IMR-90 (cell line): ENCODE measurements at regions not wholly inside any gene's neighbourhood (a gene's known extent, or its start where the extent isn't known, plus 50 kb on each side); places are given as distances from the start of the nearest gene placed in this dataset.

ENCODE experiments used
- ATAC-seq: fragments of 200-7000 bp; cut with Tn5 transposase; 2 replicates; pipeline ENCODE4 v1.9.1; 2020; ENCODE audit warnings: low read depth, mild to moderate bottlenecking, moderate library complexity
- BruUV-seq: library from RNA; stranded (reverse); fragments of 400-500 nt; replicated peaks from 2 replicates; lab custom pipeline; 2021; lab: Mats Ljungman, UMichigan
- CTCF ChIA-PET: fragments of 300-600 bp; formaldehyde crosslinking; extraction: SDS; loops from one replicate; lab custom pipeline; 2021; ENCODE audit warnings: antibody characterized with exemption; lab: Yijun Ruan, JAX
- POLR2A ChIA-PET: fragments of 300-600 bp; sonication (Branson Sonifier 250); formaldehyde crosslinking; loops from one replicate; lab custom pipeline; 2022; ENCODE audit warnings: antibody characterized with exemption; ENCODE audit not compliant: unreplicated experiment; lab: Charles Lee
- DNase-seq: peaks from one replicate; pipeline ENCODE4 v3.0.0; 2013
- H2AFZ ChIP-seq: replicated peaks from 2 replicates; pipeline ENCODE3; 2013; ENCODE audit warnings: low read length, mild to moderate bottlenecking; ENCODE audit not compliant: poor library complexity
- H2AK5ac ChIP-seq: 2 replicates; pipeline ENCODE4 v1.6.1; 2013; ENCODE audit warnings: low read depth, low read length, inconsistent platforms
- H2AK9ac ChIP-seq: replicated peaks from 2 replicates; pipeline ENCODE3; 2013; ENCODE audit warnings: mild to moderate bottlenecking, low read depth, low read length, moderate library complexity; ENCODE audit not compliant: poor library complexity
- H2BK120ac ChIP-seq: 2 replicates; pipeline ENCODE4 v1.6.1; 2013; ENCODE audit warnings: low read depth, low read length, inconsistent platforms
- H2BK15ac ChIP-seq: 3 replicates; pipeline ENCODE4 v1.6.1; 2013; ENCODE audit warnings: low read depth, low read length, inconsistent platforms
- H2BK20ac ChIP-seq: 2 replicates; pipeline ENCODE4 v1.6.1; 2013; ENCODE audit warnings: low read depth, mild to moderate bottlenecking, inconsistent platforms, low read length, moderate library complexity
- H2BK5ac ChIP-seq: 2 replicates; pipeline ENCODE4 v1.6.1; 2013; ENCODE audit warnings: mild to moderate bottlenecking, low read depth, low read length, inconsistent platforms; ENCODE audit not compliant: poor library complexity, severe bottlenecking
- H3K14ac ChIP-seq: replicated peaks from 2 replicates; pipeline ENCODE4 v1.6.1; 2013; ENCODE audit warnings: low read depth, low read length, inconsistent platforms
- H3K18ac ChIP-seq: 2 replicates; pipeline ENCODE4 v1.6.1; 2013; ENCODE audit warnings: low read depth, low read length, control low read depth
- H3K23ac ChIP-seq: 2 replicates; pipeline ENCODE4 v1.6.1; 2013; ENCODE audit warnings: low read depth, low read length, inconsistent platforms
- H3K27ac ChIP-seq: 2 replicates; pipeline ENCODE4 v1.5.1; 2013; ENCODE audit warnings: mild to moderate bottlenecking, control low read depth, low read length; ENCODE audit not compliant: insufficient read depth
- H3K27me3 ChIP-seq: 2 replicates; pipeline ENCODE4 v1.6.1; 2013; ENCODE audit warnings: low read length; ENCODE audit not compliant: control insufficient read depth, insufficient read depth
- H3K36me3 ChIP-seq: 2 replicates; pipeline ENCODE4 v1.6.1; 2013; ENCODE audit warnings: low read length, mixed read lengths; ENCODE audit not compliant: control insufficient read depth, insufficient read depth
- H3K4ac ChIP-seq: 2 replicates; pipeline ENCODE4 v1.6.1; 2013; ENCODE audit warnings: low read depth, low read length, inconsistent platforms
- H3K4me1 ChIP-seq: 2 replicates; pipeline ENCODE4 v1.6.1; 2013; ENCODE audit warnings: low read length, mixed read lengths; ENCODE audit not compliant: control insufficient read depth, insufficient read depth
- H3K4me2 ChIP-seq: 2 replicates; pipeline ENCODE4 v1.6.1; 2013; ENCODE audit warnings: low read depth, mild to moderate bottlenecking, control low read depth, low read length, moderate library complexity
- H3K4me3 ChIP-seq: 2 replicates; pipeline ENCODE4 v1.5.1; 2013; ENCODE audit warnings: low read depth, mild to moderate bottlenecking, control low read depth, low read length, moderate library complexity; ENCODE audit not compliant: insufficient read depth
- H3K56ac ChIP-seq: 2 replicates; pipeline ENCODE4 v1.6.1; 2013; ENCODE audit warnings: low read length, inconsistent platforms; ENCODE audit not compliant: insufficient read depth; ENCODE audit errors: extremely low read depth
- H3K79me1 ChIP-seq, 2 experiments: 2 replicates each; pipeline ENCODE4 v1.6.1; 2013; ENCODE audit warnings: low read length in 2 of 2, inconsistent platforms in 1 of 2, low read depth in 1 of 2
- H3K9ac ChIP-seq: 2 replicates; pipeline ENCODE4 v1.6.1; 2013; ENCODE audit warnings: low read depth, low read length, control low read depth
- H3K9me1 ChIP-seq: 2 replicates; pipeline ENCODE4 v1.6.1; 2013; ENCODE audit warnings: low read length, inconsistent platforms; ENCODE audit not compliant: insufficient read depth
- H3K9me3 ChIP-seq: 2 replicates; pipeline ENCODE4 v1.6.1; 2013; ENCODE audit warnings: low read length; ENCODE audit not compliant: control insufficient read depth, insufficient read depth
- H4K20me1 ChIP-seq: 2 replicates; pipeline ENCODE4 v1.6.1; 2013; ENCODE audit warnings: low read length, inconsistent platforms; ENCODE audit not compliant: insufficient read depth
- H4K5ac ChIP-seq: 2 replicates; pipeline ENCODE4 v1.6.1; 2013; ENCODE audit warnings: mild to moderate bottlenecking, low read depth, low read length, control low read depth
- H4K8ac ChIP-seq, 2 experiments: 2 replicates each; pipeline ENCODE4 v1.6.1; 2013; ENCODE audit warnings: low read depth in 2 of 2, low read length in 2 of 2, control low read depth in 1 of 2, inconsistent platforms in 1 of 2
- H4K91ac ChIP-seq: 2 replicates; pipeline ENCODE4 v1.6.1; 2013; ENCODE audit warnings: low read depth, low read length, inconsistent platforms; ENCODE audit not compliant: insufficient read depth
- BHLHE40 ChIP-seq: fragments of 150-350 bp; IDR thresholded peaks from 2 replicates; pipeline ENCODE4 v1.6.1; 2016; ENCODE audit warnings: mild to moderate bottlenecking, low read depth, low read length
- CEBPB ChIP-seq: IDR thresholded peaks from 2 replicates; pipeline ENCODE4 v1.6.1; 2012; ENCODE audit warnings: low read depth, low read length, improper control_type of control experiment
- RAD21 ChIP-seq: IDR thresholded peaks from 2 replicates; pipeline ENCODE4 v1.6.1; 2012; ENCODE audit warnings: low read length, improper control_type of control experiment
- SMC3 ChIP-seq: fragments of 150-350 bp; IDR thresholded peaks from 2 replicates; pipeline ENCODE4 v1.6.1; 2016; ENCODE audit warnings: low read depth, mild to moderate bottlenecking, antibody characterized with exemption, low read length, moderate library complexity
- WGBS, 2 experiments: methylation state at CpG; one replicate each; pipeline versions ENCODE4 v1.1.5 to v1.1.7; 2013; ENCODE audit warnings: missing lambda C conversion rate in 2 of 2; ENCODE audit not compliant: insufficient read length in 1 of 2; ENCODE audit errors: extremely low coverage in 2 of 2; 5-methylcytosine and 5-hydroxymethylcytosine counted together
- dilution Hi-C: fragments of 300-500 bp; cut with HindIII; formaldehyde crosslinking; loops from one replicate; pipeline ENCODE4 v1.14.3; 2018; ENCODE audit warnings: low sequenced_read_pairs; ENCODE audit not compliant: unreplicated experiment
- in situ Hi-C: fragments of 300-500 bp; cut with MboI; formaldehyde crosslinking; loops from 3 replicates; pipeline ENCODE4 v1.14.3; 2019; ENCODE audit warnings: low sequenced_read_pairs, inconsistent platforms, mixed read lengths
- intact Hi-C: fragments of 100-400 bp; cut with micrococcal nuclease; formaldehyde crosslinking; loops from 2 replicates; pipeline ENCODE4 v1.10.0; 2022

DNA sequence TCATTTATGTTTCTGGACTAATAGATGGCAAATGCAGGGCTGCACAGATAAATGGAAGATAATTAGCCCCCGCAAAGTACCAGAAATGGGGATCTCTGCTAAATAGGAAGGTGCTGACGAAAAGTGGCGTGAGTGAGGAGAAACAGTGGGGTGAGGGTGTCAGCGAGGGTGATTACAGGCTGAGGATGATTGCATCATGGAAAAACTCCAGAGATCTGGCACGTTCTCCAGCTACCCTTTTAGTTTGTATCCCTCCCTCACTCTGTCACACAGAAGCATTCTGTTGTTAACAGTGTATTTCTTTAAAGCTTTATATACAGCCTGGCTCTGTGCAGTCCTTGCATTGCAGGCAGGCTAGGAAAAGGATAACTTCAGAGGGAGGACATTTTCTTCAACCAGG lies 309.6 kb upstream of the DDX53 start:
- peak; percentile 61 for ATAC-seq

More for the DNA sequence above, 309.6 kb upstream of the DDX53 start:
- Histone ChIP-seq H2BK120ac (peak overlapping the region; percentile 35), H3K9me1 (no peaks in the 10 kb centered on the region), H3K36me3 (no peaks in the 10 kb centered on the region), H2BK15ac (no peak overlapping the region), H4K20me1 (no peaks in the 10 kb centered on the region), H3K9me3 (no peaks in the 10 kb centered on the region), H3K79me1 (no peaks in the 10 kb centered on the region), H4K5ac (peak overlapping the region; percentile 90; the same call in 1 of the 2 replicates), H4K8ac (peak overlapping the region in 1 of 2 experiments; percentile 21; a peak in 1 of 4 replicates), H3K56ac (peak overlapping the region; percentile 13; the same call in 1 of the 2 replicates), H3K9ac (peak overlapping the region; percentile 21; the same call in 1 of the 2 replicates), H3K23ac (no peak overlapping the region), H4K91ac (no peak overlapping the region), H3K27ac (peak overlapping the region; percentile 9; the same call in 1 of the 2 replicates), H3K14ac (no peak overlapping the region), H3K4me2 (peak overlapping the region; percentile 82), H2AFZ (no peak overlapping the region), H2AK5ac (no peak overlapping the region), H3K18ac (no peak overlapping the region; the same call in 1 of the 2 replicates), H3K4me3 (0 out of 2 replicates have a peak overlapping the region, but pooled peaks have one; percentile 5), H2BK20ac (0 out of 2 replicates have a peak overlapping the region, but pooled peaks have one; percentile 13), H2AK9ac (no peak overlapping the region), H3K27me3 (no peaks in the 10 kb centered on the region), H3K4me1 (peaks cover 5% of the 10 kb centered on the region), H2BK5ac (no peak overlapping the region), H3K4ac (no peak overlapping the region)
- TF ChIP-seq BHLHE40 = peak; percentile 35; the same call in 1 of the 2 replicates
- peak; percentile 72 for TF ChIP-seq CEBPB
- TF ChIP-seq RAD21 = no peak
- TF ChIP-seq SMC3 = no peak
- ChIA-PET POLR2A (no interaction called here), CTCF (interaction anchor here (0.5 kb wide), 1 partner anchor 795 kb away, joined by 3 read pairs; no protein-coding TSS in a partner anchor)
- peak; percentile 44 for DNase-seq
- dilution Hi-C loops = no loop called here
- intact Hi-C loops = no loop called here
- in situ Hi-C loops = no loop called here
- no TSS peak for BruUV-seq
- WGBS, 2 experiments = 20% methylated on average over 1 of the region's 5 CpGs; no CpG with 5 or more reads in 1 of the 2 experiments
